ENCODE measurements at regions not wholly inside any gene's neighbourhood (a gene's known extent, or its start where the extent isn't known, plus 50 kb on each side); places are given as distances from the start of the nearest gene placed in this dataset.

GRCh38 chr15:24899795-24900194, 55.0 kb upstream of the SNRPN start:
- TF ChIP-seq CTCF (IDR thresholded peaks at IDR 0.05; ENCODE audit: control extremely low read depth, extremely low read depth): no peak
- Histone ChIP-seq H3K9me3 (ENCODE audit: control insufficient read depth in 4 of 4, insufficient read depth in 3 of 4, low read length in 3 of 4) (peaks cover 0 to 9% (median under 1%) of the 10 kb centered on the region in 4 donors), H3K27me3 (ENCODE audit: control insufficient read depth in 3 of 3, insufficient read depth in 3 of 3, low read length in 2 of 3) (no peaks in the 10 kb centered on the region), H3K9ac (ENCODE audit: insufficient read depth in 1 of 2, low read length in 2 of 2) (no peak overlapping the region), H3K27ac (ENCODE audit: low read depth in 1 of 2, low read length in 1 of 2) (no peak overlapping the region), H3K4me1 (ENCODE audit: control insufficient read depth in 5 of 5, insufficient read depth in 5 of 5, low read length in 5 of 5) (peaks cover 0 to 15% (median 0%) of the 10 kb centered on the region in 5 donors), H3K4me3 (no peak overlapping the region), H3K36me3 (ENCODE audit: control insufficient read depth in 4 of 4, insufficient read depth in 4 of 4, low read length in 4 of 4) (peaks cover 0 to 3% (median 0%) of the 10 kb centered on the region in 4 donors)
- WGBS, 2 donors: 26 to 29% methylated on average over 2 of the region's 2 CpGs
- ATAC-seq (ENCODE audit: insufficient read depth, low FRiP score) (no peak), DNase-seq (peak; percentile 17 to 44 (median 35))

DNA sequence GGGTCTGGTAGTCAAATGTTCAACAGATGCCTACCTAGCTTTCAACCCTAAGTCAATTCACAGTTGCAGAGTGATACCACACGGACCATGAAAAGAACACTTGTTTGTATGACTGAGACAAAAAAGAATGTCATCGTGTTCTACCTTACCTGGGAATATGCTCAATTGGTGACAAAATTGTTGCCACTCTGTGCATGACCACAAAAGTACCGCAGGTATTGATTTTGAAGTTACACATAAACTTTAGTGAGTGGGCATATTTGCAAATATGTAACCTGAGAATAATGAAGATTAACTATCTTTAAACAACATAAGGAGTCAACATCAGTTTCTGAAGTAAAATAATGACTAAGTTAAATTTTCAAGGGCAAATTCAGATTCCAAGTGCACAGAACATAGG, 53.4 kb upstream of the SNRPN start:
- no peak overlapping the region for H3K4me3 ChIP-seq
- H3K27ac ChIP-seq (ENCODE audit: low read depth in 1 of 2, low read length in 1 of 2): no peak overlapping the region
- peaks cover 0 to 15% (median 0%) of the 10 kb centered on the region in 5 donors for H3K4me1 ChIP-seq (ENCODE audit: control insufficient read depth in 5 of 5, insufficient read depth in 5 of 5, low read length in 5 of 5)
- 67 to 73% methylated on average over 3 of the region's 3 CpGs for WGBS, 2 donors
- H3K9me3 ChIP-seq (ENCODE audit: control insufficient read depth in 4 of 4, insufficient read depth in 3 of 4, low read length in 3 of 4): peaks cover 0 to 7% (median under 1%) of the 10 kb centered on the region in 4 donors
- no peak overlapping the region for H3K9ac ChIP-seq (ENCODE audit: insufficient read depth in 1 of 2, low read length in 2 of 2)
- no peak for ATAC-seq (ENCODE audit: insufficient read depth, low FRiP score)
- DNase-seq: no peak
- H3K27me3 ChIP-seq (ENCODE audit: control insufficient read depth in 3 of 3, insufficient read depth in 3 of 3, low read length in 2 of 3): no peaks in the 10 kb centered on the region
- peaks cover 0 to 3% (median 0%) of the 10 kb centered on the region in 4 donors for H3K36me3 ChIP-seq (ENCODE audit: control insufficient read depth in 4 of 4, insufficient read depth in 4 of 4, low read length in 4 of 4)
- no peak for TF ChIP-seq CTCF (IDR thresholded peaks at IDR 0.05; ENCODE audit: control extremely low read depth, extremely low read depth)
